Nephron progenitor cell (in vitro differentiated cells): ENCODE measurements at regions not wholly inside any gene's neighbourhood (a gene's known extent, or its start where the extent isn't known, plus 50 kb on each side); places are given as distances from the start of the nearest gene placed in this dataset.

Experiments
- DNase-seq: peaks from one replicate; pipeline ENCODE4 v3.0.0; 2021
- H3K27ac Mint-ChIP-seq: 2 replicates; pipeline ENCODE4 v1.8.0; 2021; ENCODE audit warnings: mild to moderate bottlenecking, moderate library complexity, mixed read lengths
- H3K27me3 Mint-ChIP-seq: 2 replicates; pipeline ENCODE4 v1.8.0; 2021; ENCODE audit warnings: mild to moderate bottlenecking, low read depth, mixed read lengths; ENCODE audit not compliant: poor library complexity
- H3K36me3 Mint-ChIP-seq: 2 replicates; pipeline ENCODE4 v1.8.0; 2021; ENCODE audit warnings: low read depth, mixed read lengths
- H3K4me1 Mint-ChIP-seq: 2 replicates; pipeline ENCODE4 v1.8.0; 2021; ENCODE audit warnings: mixed read lengths
- H3K4me3 Mint-ChIP-seq: 2 replicates; pipeline ENCODE4 v1.8.0; 2021; ENCODE audit warnings: mild to moderate bottlenecking, moderate library complexity, mixed read lengths
- H3K9me3 Mint-ChIP-seq: 2 replicates; pipeline ENCODE4 v1.8.0; 2021; ENCODE audit warnings: mild to moderate bottlenecking, moderate library complexity, mixed read lengths
- TF ChIP-seq, protein P1 (sequence below): fragments of 200-600 bp; sonication (generic); IDR thresholded peaks from 2 replicates; pipeline ENCODE4 v1.5.0; 2021; ENCODE audit warnings: antibody characterized with exemption

DNA sequence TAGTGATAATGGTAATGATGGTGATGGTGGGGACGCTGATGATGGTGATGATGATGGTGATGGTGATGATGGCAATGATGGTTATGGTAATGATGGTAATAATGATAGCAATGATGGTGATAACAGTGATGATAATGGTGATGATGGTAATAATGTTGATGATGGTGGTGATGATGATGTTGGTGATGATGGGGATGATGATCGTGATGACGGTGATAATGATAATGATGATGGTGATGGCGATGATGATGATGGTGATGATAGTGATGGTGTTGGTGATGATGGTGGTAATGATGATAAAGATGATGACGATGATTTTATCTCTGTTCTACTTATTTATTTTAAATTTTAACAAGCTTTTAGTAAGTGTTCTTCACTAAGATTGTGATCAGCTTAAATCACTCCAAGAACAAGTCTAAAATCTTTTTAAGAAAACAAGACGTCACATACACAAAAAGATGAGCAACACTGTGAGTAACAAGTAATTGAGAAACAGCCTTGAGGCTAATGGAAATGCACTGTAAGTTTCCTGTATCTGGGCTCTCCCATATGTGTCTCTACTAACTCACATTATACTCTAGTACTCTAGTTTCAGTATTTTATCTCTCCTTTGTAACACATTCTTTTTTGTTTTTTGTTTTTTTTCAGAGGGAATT lies 480.2 kb upstream of the PRKX start:
- Mint-ChIP-seq H3K36me3 (no peaks in the 10 kb centered on the region), H3K4me1 (no peaks in the 10 kb centered on the region), H3K4me3 (no peak overlapping the region), H3K9me3 (no peaks in the 10 kb centered on the region), H3K27ac (no peak overlapping the region), H3K27me3 (no peaks in the 10 kb centered on the region)
- DNase-seq: no peak
- TF ChIP-seq, protein P1, sequence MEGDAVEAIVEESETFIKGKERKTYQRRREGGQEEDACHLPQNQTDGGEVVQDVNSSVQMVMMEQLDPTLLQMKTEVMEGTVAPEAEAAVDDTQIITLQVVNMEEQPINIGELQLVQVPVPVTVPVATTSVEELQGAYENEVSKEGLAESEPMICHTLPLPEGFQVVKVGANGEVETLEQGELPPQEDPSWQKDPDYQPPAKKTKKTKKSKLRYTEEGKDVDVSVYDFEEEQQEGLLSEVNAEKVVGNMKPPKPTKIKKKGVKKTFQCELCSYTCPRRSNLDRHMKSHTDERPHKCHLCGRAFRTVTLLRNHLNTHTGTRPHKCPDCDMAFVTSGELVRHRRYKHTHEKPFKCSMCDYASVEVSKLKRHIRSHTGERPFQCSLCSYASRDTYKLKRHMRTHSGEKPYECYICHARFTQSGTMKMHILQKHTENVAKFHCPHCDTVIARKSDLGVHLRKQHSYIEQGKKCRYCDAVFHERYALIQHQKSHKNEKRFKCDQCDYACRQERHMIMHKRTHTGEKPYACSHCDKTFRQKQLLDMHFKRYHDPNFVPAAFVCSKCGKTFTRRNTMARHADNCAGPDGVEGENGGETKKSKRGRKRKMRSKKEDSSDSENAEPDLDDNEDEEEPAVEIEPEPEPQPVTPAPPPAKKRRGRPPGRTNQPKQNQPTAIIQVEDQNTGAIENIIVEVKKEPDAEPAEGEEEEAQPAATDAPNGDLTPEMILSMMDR: no peak

DNA sequence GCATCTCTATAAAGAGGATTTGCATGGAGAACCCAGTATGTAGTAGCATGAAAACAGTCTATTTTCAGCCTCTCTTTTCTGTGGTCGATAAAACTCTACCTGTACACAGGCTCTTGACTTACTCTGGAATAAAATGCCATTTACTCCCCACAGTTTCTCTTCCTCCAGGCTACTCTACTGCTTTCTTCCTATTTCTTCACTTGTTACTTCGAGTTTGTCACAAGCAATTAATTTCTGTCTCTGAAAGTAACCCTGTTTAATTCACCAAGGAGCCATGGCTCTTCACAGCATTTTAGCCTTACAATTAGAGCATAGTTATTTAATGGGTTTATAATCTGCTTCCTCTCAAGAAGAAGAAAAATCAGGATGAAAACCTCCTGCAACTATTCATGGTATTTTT lies 472.9 kb upstream of the PRKX start:
- no peak for DNase-seq
- no peak overlapping the region for H3K27ac Mint-ChIP-seq
- no peaks in the 10 kb centered on the region for H3K27me3 Mint-ChIP-seq
- H3K9me3 Mint-ChIP-seq: peaks cover 8% of the 10 kb centered on the region
- no peaks in the 10 kb centered on the region for H3K36me3 Mint-ChIP-seq
- H3K4me1 Mint-ChIP-seq: no peaks in the 10 kb centered on the region
- no peak overlapping the region for H3K4me3 Mint-ChIP-seq
- TF ChIP-seq, protein P1: no peak

DNA sequence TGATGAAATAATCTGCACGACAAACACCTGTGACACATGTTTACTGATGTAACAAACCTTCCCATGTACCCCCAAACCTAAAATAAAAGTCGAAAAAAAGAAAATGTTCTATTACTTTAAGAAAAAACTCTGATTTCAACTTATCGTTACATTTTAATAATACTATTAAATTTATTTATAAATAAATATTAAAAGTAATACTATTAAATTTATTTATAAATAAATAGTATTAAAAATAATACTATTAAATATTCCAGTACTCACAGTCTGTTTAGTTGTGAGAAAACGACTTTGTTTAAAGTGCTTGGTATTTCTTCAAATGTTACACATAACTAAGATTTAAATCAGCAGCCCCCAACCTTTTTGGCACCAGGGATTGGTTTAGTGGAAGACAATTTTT lies 471.6 kb upstream of the PRKX start:
- TF ChIP-seq, protein P1: no peak
- no peaks in the 10 kb centered on the region for H3K36me3 Mint-ChIP-seq
- H3K4me3 Mint-ChIP-seq: no peak overlapping the region
- H3K9me3 Mint-ChIP-seq: peaks cover 8% of the 10 kb centered on the region
- no peaks in the 10 kb centered on the region for H3K4me1 Mint-ChIP-seq
- no peak overlapping the region for H3K27ac Mint-ChIP-seq
- H3K27me3 Mint-ChIP-seq: no peaks in the 10 kb centered on the region
- no peak for DNase-seq

DNA sequence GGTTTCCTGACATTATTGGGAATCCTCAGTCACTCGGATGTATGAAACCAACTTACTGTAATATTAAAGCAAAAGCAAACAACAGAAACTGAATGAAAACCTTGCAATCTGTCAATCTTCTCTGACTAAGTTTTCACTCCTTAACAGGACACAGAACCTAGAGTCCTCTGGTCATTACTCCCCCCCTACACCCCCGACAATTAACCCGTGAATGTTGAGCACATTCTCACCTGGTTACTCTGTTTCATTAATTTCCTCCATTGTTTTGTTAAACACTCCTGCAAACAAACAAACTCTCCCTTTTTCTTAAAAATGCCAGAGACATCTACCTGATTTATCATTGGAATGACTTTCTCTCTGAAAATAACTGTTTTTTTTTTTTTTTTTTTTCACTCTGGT lies 469.0 kb upstream of the PRKX start:
- no peak overlapping the region for H3K4me3 Mint-ChIP-seq
- no peaks in the 10 kb centered on the region for H3K27me3 Mint-ChIP-seq
- H3K36me3 Mint-ChIP-seq: no peaks in the 10 kb centered on the region
- H3K4me1 Mint-ChIP-seq: no peaks in the 10 kb centered on the region
- no peak overlapping the region for H3K27ac Mint-ChIP-seq
- TF ChIP-seq, protein P1: no peak
- peaks cover 8% of the 10 kb centered on the region for H3K9me3 Mint-ChIP-seq
- no peak for DNase-seq

DNA sequence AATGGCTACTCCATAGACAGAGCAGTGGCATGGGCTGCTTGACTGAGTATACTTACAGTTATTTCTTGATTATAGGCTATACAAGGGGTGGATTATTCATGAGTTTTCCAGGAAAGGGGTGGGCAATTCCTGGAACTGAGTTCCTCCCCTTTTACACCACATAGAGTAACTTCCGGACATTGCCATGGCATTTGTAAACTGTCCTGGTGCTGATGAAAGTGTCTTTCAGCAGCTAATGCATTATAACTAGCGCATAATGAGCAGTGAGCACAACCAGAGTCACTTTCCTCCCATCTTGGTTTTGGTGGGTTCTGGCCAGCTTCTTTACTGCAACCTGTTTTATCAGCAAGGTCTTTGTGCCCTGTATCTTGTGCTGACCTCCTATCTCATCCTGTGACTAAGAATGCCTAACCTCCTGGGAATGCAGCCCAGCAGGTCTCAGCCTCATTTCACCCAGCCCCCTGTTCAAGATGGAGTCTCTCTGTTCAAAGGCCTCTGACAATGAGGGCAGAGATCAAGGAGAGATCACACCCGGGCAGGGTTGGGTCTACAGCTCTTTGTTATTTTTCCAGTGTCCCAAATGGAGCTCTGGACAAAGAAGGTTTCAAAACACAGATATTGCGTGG lies 468.4 kb upstream of the PRKX start:
- no peak for DNase-seq
- no peaks in the 10 kb centered on the region for H3K4me1 Mint-ChIP-seq
- no peak overlapping the region for H3K27ac Mint-ChIP-seq
- TF ChIP-seq, protein P1: no peak
- no peaks in the 10 kb centered on the region for H3K36me3 Mint-ChIP-seq
- peaks cover 8% of the 10 kb centered on the region for H3K9me3 Mint-ChIP-seq
- H3K4me3 Mint-ChIP-seq: no peak overlapping the region
- H3K27me3 Mint-ChIP-seq: no peaks in the 10 kb centered on the region

DNA sequence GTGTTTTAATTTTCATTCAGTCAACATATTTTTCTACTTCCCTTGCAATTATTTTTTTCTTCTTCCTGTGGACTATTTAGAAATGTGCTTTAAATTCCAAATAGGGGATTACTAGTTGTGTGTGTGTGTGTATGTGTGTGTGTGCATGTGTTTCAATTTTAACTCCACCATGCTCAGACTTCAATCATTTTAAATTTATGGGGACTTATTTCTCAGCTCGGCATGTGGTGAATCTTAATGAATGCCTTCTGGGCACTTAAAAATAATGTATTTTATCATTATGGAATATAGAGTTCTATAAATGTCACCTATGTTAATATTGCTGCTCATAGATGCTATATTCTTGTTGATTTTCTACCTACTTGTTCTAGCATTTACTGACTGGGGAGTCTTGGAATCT lies 465.6 kb upstream of the PRKX start:
- H3K4me3 Mint-ChIP-seq: no peak overlapping the region
- TF ChIP-seq, protein P1: no peak
- H3K4me1 Mint-ChIP-seq: no peaks in the 10 kb centered on the region

More for the DNA sequence above, 465.6 kb upstream of the PRKX start:
- Mint-ChIP-seq H3K36me3 (no peaks in the 10 kb centered on the region), H3K9me3 (peaks cover 6% of the 10 kb centered on the region), H3K27me3 (no peaks in the 10 kb centered on the region), H3K27ac (no peak overlapping the region)
- DNase-seq: no peak
